Thoracic aorta (tissue), 2 donors: ENCODE measurements at regions not wholly inside any gene's neighbourhood (a gene's known extent, or its start where the extent isn't known, plus 50 kb on each side); places are given as distances from the start of the nearest gene placed in this dataset.

Source experiments
- ATAC-seq: fragments of 150-250 bp; one replicate; pipeline ENCODE4 v1.8.0; 2017; ENCODE audit warnings: low read depth; ENCODE audit not compliant: insufficient number of reproducible peaks, low FRiP score
- DNase-seq: peaks from one replicate; pipeline ENCODE4 v3.0.0-alpha.2; 2020; ENCODE audit warnings: low spot score
- H3K27ac ChIP-seq, 2 donors: fragments of 200-600 bp; sonication (generic); 1 replicate in 1 of 2; 2 replicates in 1 of 2; pipeline ENCODE4 v1.5.1; 2016; ENCODE audit warnings: mild to moderate bottlenecking in 2 of 2, moderate library complexity in 2 of 2
- H3K27me3 ChIP-seq: fragments of 200-600 bp; sonication (generic); replicated peaks from 2 replicates; pipeline ENCODE4 v1.6.0; 2016; ENCODE audit warnings: mild to moderate bottlenecking; ENCODE audit not compliant: insufficient read depth
- H3K36me3 ChIP-seq: fragments of 200-600 bp; sonication (generic); one replicate; pipeline ENCODE4 v1.5.1; 2016
- H3K4me1 ChIP-seq, 2 donors: fragments of 200-600 bp; sonication (generic); 1 replicate in 1 of 2; 2 replicates in 1 of 2; pipeline versions ENCODE4 v1.5.1 to v1.6.0; 2016; ENCODE audit warnings: low read depth in 2 of 2, mild to moderate bottlenecking in 1 of 2; ENCODE audit not compliant: control insufficient read depth in 1 of 2
- H3K4me3 ChIP-seq: fragments of 200-600 bp; sonication (generic); 2 replicates; pipeline ENCODE4 v1.5.1; 2016; ENCODE audit warnings: mild to moderate bottlenecking
- H3K9me3 ChIP-seq: fragments of 200-600 bp; sonication (generic); 2 replicates; pipeline ENCODE4 v1.5.1; 2016
- CTCF ChIP-seq: fragments of 200-600 bp; sonication (generic); IDR thresholded peaks from one replicate; pipeline ENCODE4 v1.5.1; 2019; ENCODE audit warnings: antibody characterized with exemption

GRCh38 chr17:15888436-15888835, 56.5 kb upstream of the ADORA2B start:
- Histone ChIP-seq H3K36me3 (no peaks in the 10 kb centered on the region), H3K4me1 (no peaks in the 10 kb centered on the region), H3K27me3 (no peaks in the 10 kb centered on the region), H3K9me3 (no peaks in the 10 kb centered on the region), H3K4me3 (no peak overlapping the region), H3K27ac (no peak overlapping the region)
- no peak for DNase-seq
- no peak for ATAC-seq
- TF ChIP-seq CTCF = no peak

- Histone ChIP-seq H3K36me3 (no peaks in the 10 kb centered on the region), H3K4me1 (no peaks in the 10 kb centered on the region), H3K9me3 (no peaks in the 10 kb centered on the region), H3K27me3 (no peaks in the 10 kb centered on the region), H3K4me3 (no peak overlapping the region), H3K27ac (no peak overlapping the region)
- no peak for DNase-seq
- no peak for TF ChIP-seq CTCF
- no peak for ATAC-seq
These were observed 54.5 kb upstream of the ADORA2B start for GRCh38 chr17:15890279-15890892.

DNA sequence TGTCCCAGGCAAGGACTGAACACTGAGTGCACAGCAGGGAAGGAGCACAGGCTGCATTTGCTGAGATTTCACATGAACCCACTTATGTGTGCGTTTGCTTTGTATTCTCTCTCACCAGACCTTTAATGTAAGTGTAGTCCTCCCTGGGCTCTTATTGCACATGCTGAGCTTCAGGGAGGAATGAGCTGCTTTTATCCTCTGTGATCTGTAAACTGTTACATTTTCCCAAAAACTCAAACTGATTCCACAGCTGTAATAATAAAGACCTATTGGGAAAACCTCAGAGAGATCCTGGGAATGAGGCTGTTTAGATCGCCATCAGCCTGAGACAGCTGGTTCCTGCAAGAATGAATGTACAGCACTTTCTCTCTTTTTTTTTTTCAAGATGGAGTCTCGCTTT, 53.6 kb upstream of the ADORA2B start:
- H3K4me3 ChIP-seq = no peak overlapping the region
- DNase-seq (no peak), ATAC-seq (no peak)
- no peaks in the 10 kb centered on the region for H3K9me3 ChIP-seq
- TF ChIP-seq CTCF = no peak
- H3K27me3 ChIP-seq = no peaks in the 10 kb centered on the region
- H3K27ac ChIP-seq = no peak overlapping the region
- H3K4me1 ChIP-seq = no peaks in the 10 kb centered on the region
- H3K36me3 ChIP-seq = no peaks in the 10 kb centered on the region

- H3K27me3 ChIP-seq = no peaks in the 10 kb centered on the region
- ATAC-seq = no peak
- H3K4me1 ChIP-seq = no peaks in the 10 kb centered on the region
- H3K36me3 ChIP-seq = no peaks in the 10 kb centered on the region
- no peak for DNase-seq
- no peak overlapping the region for H3K27ac ChIP-seq
- TF ChIP-seq CTCF = no peak
- no peaks in the 10 kb centered on the region for H3K9me3 ChIP-seq
- no peak overlapping the region for H3K4me3 ChIP-seq
These were observed 52.7 kb upstream of the ADORA2B start for GRCh38 chr17:15892244-15892643.

DNA sequence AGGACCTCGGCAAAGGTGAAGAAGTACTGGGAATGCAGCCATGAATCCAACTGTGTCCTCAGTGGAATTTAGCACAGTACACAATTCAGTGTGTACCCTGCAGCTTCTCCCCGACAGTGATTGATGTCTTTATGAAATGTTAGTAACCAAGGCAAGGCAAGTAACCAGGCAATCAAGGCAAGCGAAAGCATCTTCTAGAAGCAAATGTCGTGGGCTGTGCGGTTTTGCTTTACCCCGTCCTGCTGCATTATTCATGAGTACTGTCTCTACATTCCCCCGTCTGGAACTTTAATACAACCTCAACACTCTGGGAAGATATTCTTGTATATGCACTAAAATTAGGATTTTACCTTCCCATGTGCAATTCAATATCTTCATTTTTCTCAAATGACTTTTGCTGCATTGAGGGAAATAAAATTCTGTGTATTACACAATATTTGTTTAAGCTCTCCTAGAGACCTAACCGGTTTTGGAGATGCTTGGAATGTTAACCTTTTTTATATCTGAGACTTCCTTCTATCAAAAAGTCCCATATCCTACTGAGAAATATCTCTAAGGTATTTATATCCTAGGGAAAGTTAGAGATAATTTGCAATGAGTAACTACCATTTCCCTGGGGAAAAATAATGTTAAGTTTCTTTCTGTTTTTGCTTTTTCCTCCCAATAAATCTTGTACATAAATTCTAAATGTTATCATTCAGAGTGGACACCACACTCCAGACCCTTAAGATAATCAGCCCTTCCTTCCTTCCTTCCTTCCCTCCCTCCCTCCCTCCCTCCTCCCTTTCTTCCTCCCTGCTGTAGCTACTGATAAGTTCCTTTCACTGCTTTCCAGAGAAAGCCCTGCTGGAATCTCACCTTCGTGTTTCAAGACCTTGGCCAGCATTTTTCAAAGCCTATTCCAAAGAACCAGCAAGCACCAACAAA, 51.9 kb upstream of the ADORA2B start:
- no peaks in the 10 kb centered on the region for H3K36me3 ChIP-seq
- no peak for ATAC-seq

More for the DNA sequence above, 51.9 kb upstream of the ADORA2B start:
- Histone ChIP-seq H3K27ac (no peak overlapping the region), H3K4me3 (no peak overlapping the region), H3K9me3 (no peaks in the 10 kb centered on the region), H3K27me3 (no peaks in the 10 kb centered on the region), H3K4me1 (no peaks in the 10 kb centered on the region)
- DNase-seq = no peak
- no peak for TF ChIP-seq CTCF
